ENCODE measurements at regions not wholly inside any gene's neighbourhood (a gene's known extent, or its start where the extent isn't known, plus 50 kb on each side); places are given as distances from the start of the nearest gene placed in this dataset.

GRCh38 chrX:802846-803245 is 172.3 kb downstream of the SHOX start:
- Histone ChIP-seq H3K4me1 (no peaks in the 10 kb centered on the region), H3K9me3 (no peaks in the 10 kb centered on the region), H3K27ac (no peak overlapping the region), H3K27me3 (ENCODE audit: insufficient read depth in 3 of 3, low read length in 2 of 3) (peaks cover 0 to 5% (median 0%) of the 10 kb centered on the region in 3 donors), H3K4me3 (no peak overlapping the region), H3K36me3 (ENCODE audit: insufficient read depth in 1 of 2, low read depth in 1 of 2) (no peaks in the 10 kb centered on the region)
- intact Hi-C loops (cut with DNase I): no loop called here
- WGBS, 3 donors: 36 to 64% (median 55%) methylated on average over 6 of the region's 6 CpGs
- ATAC-seq (no peak), DNase-seq (no peak)
- no peak for TF ChIP-seq CTCF (IDR thresholded peaks at IDR 0.05)

GRCh38 chrX:799808-800207 is 169.2 kb downstream of the SHOX start:
- 90 to 96% (median 92%) methylated on average over 3 of the region's 3 CpGs for WGBS, 3 donors
- no peaks in the 10 kb centered on the region for H3K9me3 ChIP-seq
- no peaks in the 10 kb centered on the region for H3K36me3 ChIP-seq (ENCODE audit: insufficient read depth in 1 of 2, low read depth in 1 of 2)
- H3K27ac ChIP-seq: no peak overlapping the region
- no peak overlapping the region for H3K4me3 ChIP-seq
- no peak for TF ChIP-seq CTCF (IDR thresholded peaks at IDR 0.05)
- DNase-seq (no peak), ATAC-seq (no peak)
- intact Hi-C loops (cut with DNase I): no loop called here
- H3K4me1 ChIP-seq: no peaks in the 10 kb centered on the region
- no peaks in the 10 kb centered on the region for H3K27me3 ChIP-seq (ENCODE audit: insufficient read depth in 3 of 3, low read length in 2 of 3)

GRCh38 chrX:794311-794710 is 163.7 kb downstream of the SHOX start:
- Histone ChIP-seq H3K27ac (no peak overlapping the region), H3K27me3 (ENCODE audit: insufficient read depth in 3 of 3, low read length in 2 of 3) (peaks cover 0 to 8% (median 0%) of the 10 kb centered on the region in 3 donors), H3K36me3 (ENCODE audit: insufficient read depth in 1 of 2, low read depth in 1 of 2) (no peaks in the 10 kb centered on the region), H3K9me3 (peaks cover 3% of the 10 kb centered on the region), H3K4me1 (no peaks in the 10 kb centered on the region), H3K4me3 (no peak overlapping the region)
- DNase-seq (no peak), ATAC-seq (no peak)
- no peak for TF ChIP-seq CTCF (IDR thresholded peaks at IDR 0.05)
- intact Hi-C loops (cut with DNase I): no loop called here
- WGBS, 3 donors: 76 to 78% (median 78%) methylated on average over 11 of the region's 11 CpGs

- no peak overlapping the region for H3K4me3 ChIP-seq
- intact Hi-C loops (cut with DNase I): no loop called here
- peaks cover 0 to 8% (median 0%) of the 10 kb centered on the region in 3 donors for H3K27me3 ChIP-seq (ENCODE audit: insufficient read depth in 3 of 3, low read length in 2 of 3)
- H3K36me3 ChIP-seq (ENCODE audit: insufficient read depth in 1 of 2, low read depth in 1 of 2): no peaks in the 10 kb centered on the region
- H3K27ac ChIP-seq: no peak overlapping the region
- 70 to 74% (median 72%) methylated on average over 24 of the region's 24 CpGs for WGBS, 3 donors
- DNase-seq (no peak), ATAC-seq (no peak)
- no peak for TF ChIP-seq CTCF (IDR thresholded peaks at IDR 0.05)
- H3K9me3 ChIP-seq: peaks cover 3% of the 10 kb centered on the region
- H3K4me1 ChIP-seq: no peaks in the 10 kb centered on the region
These were observed 162.7 kb downstream of the SHOX start for GRCh38 chrX:793216-793770.

DNA sequence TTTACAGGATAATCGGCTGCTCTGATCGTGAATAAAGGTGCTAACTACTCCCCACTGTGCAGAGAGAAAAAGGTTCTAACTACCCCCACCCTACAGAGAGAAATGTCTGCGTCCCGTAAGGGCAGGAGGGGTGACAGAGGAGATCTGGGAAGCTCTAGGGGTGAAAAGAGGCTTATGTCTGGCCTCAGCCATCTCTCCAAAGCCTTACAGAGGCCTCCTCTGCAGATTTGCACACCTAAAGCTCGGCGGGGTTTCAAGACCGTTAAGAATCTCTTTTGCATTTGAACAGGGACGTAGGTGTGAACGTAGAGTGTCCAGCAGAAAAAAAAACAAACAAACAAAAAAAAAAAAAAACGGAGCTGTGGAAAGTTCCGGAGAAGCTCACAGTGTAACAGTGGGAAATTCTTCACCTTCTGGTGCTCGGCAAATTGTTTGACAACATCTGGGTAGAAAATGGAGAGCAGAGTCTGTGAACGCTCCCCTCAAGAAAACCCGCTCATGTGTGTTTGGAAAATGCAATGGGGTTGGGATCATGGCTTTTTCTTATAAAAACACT is 161.0 kb downstream of the SHOX start:
- ATAC-seq (no peak), DNase-seq (no peak)
- intact Hi-C loops (cut with DNase I): no loop called here
- H3K9me3 ChIP-seq: peaks cover 3% of the 10 kb centered on the region
- peaks cover 0 to 8% (median 0%) of the 10 kb centered on the region in 3 donors for H3K27me3 ChIP-seq (ENCODE audit: insufficient read depth in 3 of 3, low read length in 2 of 3)
- no peak for TF ChIP-seq CTCF (IDR thresholded peaks at IDR 0.05)
- WGBS, 3 donors: 25 to 40% (median 30%) methylated on average over 14 of the region's 14 CpGs
- H3K27ac ChIP-seq: no peak overlapping the region
- H3K4me1 ChIP-seq: no peaks in the 10 kb centered on the region
- H3K4me3 ChIP-seq: no peak overlapping the region
- no peaks in the 10 kb centered on the region for H3K36me3 ChIP-seq (ENCODE audit: insufficient read depth in 1 of 2, low read depth in 1 of 2)
